ENCODE measurements at regions not wholly inside any gene's neighbourhood (a gene's known extent, or its start where the extent isn't known, plus 50 kb on each side); places are given as distances from the start of the nearest gene placed in this dataset.

GRCh38 chr7:130881091-130881798 is 147.2 kb upstream of the KLF14 start:
- no peak for DNase-seq

GRCh38 chr7:130881799-130882141 is 147.8 kb upstream of the KLF14 start:
- no peak for DNase-seq

GRCh38 chr7:130882396-130882795 is 148.4 kb upstream of the KLF14 start:
- no peak for DNase-seq

GRCh38 chr7:130883928-130884327 is 149.9 kb upstream of the KLF14 start:
- DNase-seq = no peak

DNA sequence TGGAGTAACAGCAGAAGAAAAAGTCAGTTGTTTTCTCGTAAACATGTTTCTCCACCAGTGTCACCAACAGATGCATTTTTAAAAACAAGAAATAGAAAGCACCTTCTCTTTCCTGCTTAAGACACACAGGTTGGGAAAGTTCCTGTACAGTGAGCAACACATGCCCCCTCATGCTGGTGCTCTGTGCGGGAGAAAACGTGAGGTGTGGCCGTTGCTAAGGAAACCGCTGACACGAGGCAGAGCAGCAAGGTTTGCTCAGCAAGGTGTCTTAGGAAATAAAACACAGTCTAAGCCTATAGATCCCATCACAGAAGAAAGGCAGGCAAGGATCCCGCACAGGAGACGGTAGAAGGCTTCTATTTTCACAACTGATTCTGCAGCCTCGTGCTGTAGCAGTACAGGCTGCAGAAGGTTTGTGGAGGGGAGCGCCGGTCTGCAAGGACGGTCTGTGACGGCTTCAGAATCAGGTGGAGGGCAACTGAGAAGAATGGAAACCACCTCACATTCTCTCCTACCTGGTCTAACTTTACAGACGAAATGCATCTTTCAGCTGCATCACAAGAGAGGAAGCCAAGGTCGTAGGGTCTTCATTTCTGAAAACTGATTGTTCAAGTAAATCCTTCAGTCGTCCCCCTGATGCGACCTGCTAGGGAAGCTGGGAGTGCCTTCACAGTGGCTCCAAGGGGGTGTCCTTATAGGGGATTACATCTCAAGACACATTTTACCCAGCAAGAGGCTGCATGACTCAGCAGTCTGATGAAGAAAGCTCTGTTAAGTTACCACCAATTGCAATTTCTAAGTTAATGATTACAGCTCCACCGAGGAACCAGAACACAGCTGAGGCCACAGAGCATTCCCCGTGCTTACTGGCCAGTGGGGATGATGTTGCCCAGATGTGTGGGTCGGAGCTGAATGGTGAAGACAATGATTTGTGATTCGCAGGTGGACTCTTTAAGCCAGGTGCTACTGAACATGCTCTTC is 150.7 kb upstream of the KLF14 start:
- DNase-seq = no peak

DNA sequence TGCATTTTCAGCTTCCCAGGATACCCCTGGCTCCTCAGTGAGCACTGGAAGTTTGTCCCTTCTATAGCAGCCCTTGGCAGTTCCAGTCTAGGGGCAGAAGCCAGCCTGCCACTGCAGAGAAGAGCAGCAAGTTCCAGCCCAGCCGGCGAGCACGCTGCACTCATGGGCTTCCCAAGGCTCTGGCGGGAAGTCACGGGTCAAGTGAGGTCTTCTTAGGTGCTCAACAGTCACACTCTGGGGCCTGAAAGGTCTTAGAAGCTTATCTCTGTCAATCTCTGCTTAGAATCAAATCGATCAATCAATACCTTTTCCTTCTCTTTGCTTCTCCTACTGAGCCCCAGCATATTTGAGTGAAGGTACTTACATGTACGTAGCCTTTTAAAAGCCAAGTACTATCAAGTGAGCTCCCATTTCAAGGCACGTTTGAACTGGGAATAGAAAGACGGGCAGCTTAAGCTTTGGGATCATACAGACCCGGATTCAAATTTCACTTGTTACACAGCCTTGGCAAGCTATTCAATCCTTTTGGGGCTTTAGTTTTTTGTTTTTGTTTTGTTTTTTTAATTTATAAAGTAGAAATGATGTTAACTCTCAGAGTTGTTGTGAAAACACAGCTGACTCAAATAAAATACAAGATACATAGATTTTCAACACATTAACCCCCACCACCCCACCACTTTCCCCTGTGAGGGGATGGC is 152.6 kb upstream of the KLF14 start:
- no peak for DNase-seq

DNA sequence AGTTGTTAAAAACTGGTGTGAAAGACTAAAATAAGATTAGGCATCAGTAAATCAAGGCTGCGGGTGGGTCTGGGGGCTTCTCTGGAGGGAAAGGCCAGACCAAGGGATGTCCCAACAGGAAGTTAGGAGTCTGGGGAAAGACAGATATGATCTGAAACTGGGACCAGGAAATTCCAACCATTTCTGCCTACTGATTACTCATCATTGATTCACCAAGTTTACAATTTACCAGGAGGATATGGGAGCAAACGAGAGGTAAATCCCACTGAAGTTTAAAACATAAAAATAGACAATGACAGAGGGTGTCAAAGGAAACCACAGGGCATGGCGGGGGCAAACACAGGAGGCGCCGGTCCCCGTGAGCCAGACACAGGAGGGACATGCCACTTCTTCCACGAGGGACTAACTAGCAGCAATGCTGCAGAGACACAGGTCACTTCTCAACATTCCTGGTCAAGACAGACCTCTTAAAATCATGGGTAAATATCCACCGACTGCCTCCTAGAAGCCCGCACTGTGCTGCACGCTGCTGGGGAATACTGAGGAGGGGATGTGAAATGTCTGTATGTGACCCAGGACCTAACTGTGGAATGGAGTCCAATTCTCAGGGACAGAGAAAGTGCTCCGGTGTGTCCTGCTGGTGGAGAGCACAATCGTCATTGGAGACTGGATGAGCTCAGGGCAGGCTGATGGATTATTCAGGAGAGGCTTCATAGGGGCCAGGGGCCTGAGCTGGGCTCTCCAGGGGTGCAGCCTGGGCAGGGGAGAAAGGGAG is 153.4 kb upstream of the KLF14 start:
- DNase-seq = no peak

GRCh38 chr7:130887957-130888371 is 154.0 kb upstream of the KLF14 start:
- no peak for DNase-seq

GRCh38 chr7:130888468-130888867 is 154.5 kb upstream of the KLF14 start:
- DNase-seq = no peak

GRCh38 chr7:130890176-130891020 is 156.4 kb upstream of the KLF14 start:
- no peak for DNase-seq

GRCh38 chr7:130891254-130892094 is 157.5 kb upstream of the KLF14 start:
- DNase-seq = no peak

DNA sequence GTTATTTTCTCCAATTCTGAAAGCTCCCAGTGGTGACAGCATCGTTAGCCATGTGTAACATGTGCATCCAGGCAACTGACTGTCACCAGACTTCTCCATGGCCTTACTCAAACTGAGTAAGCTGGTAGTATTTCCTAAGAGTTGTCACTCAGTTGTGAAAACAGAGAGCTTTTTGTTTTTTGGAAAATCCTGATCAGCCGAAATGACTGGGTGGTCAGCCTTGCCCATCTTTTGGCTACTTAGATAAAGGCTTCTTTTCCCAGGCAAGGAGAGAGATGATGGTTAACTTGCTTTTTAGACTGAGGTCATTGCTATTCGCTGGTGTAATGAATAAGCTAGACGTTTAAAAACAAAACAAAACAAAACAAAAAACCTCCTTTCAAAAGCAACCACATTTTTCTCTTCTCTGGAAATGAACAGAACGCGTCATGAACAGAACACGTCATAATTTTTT is 159.5 kb upstream of the KLF14 start:
- DNase-seq = no peak

- peak; percentile 46 for DNase-seq
Measured at GRCh38 chr7:130894146-130894908, 160.3 kb upstream of the KLF14 start.

GRCh38 chr7:130894909-130895750 is 161.1 kb upstream of the KLF14 start:
- no peak for DNase-seq

- DNase-seq = no peak
Measured at GRCh38 chr7:130896051-130896881, 162.3 kb upstream of the KLF14 start.

DNA sequence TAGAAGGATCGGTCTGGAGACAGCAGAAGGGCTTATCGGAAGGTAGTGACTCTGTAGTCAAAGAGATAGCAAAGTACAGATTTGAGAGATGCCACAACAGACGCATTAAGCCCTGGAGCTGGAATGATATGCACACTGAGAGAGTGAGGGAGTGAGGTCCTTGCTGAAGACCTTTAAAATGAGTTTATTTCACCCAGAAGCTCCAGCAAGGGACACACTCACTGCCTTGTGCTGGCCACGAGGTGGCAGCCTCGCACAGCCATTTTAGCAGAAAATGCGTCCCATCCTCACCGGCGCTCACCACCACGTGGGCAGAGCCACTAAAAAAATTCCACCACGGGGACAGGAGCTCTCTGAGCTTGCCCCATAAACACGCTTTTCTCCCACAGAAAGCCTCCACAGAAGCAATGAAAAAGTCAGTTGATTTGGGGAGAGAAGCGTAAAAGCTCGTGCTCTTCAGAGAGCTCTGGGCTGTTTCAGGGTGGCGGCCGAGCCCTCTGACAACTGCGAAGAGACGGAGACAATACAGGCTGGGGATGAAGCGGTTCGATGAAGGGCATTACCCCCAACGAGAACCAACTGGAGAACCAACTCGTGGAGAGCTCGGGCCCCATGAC is 163.0 kb upstream of the KLF14 start:
- DNase-seq = peak; percentile 40
